K562 (cell line): ENCODE measurements at regions not wholly inside any gene's neighbourhood (a gene's known extent, or its start where the extent isn't known, plus 50 kb on each side); places are given as distances from the start of the nearest gene placed in this dataset.
A peak's percentile ranks its signal among the peaks of the same experiment; 100 is the strongest.

ENCODE experiments used
- ATAC-seq: fragments of 200-7000 bp; cut with Tn5 transposase; 3 replicates; pipeline ENCODE4 v1.9.1; 2020; ENCODE audit warnings: moderate library complexity
- BruUV-seq: library from RNA; stranded (reverse); fragments of 400-500 nt; replicated peaks from 2 replicates; lab custom pipeline; 2021; lab: Mats Ljungman, UMichigan
- CTCF ChIA-PET: fragments of 300-600 bp; formaldehyde crosslinking; extraction: SDS; loops from one replicate; lab custom pipeline; 2021; ENCODE audit warnings: low intra/inter-chr PET ratio; lab: Yijun Ruan, JAX
- POLR2A ChIA-PET: fragments of 300-600, 350-650 bp; sonication (Branson Sonifier 250); formaldehyde crosslinking; extraction: SDS; loops from one replicate; lab custom pipeline; 2021; ENCODE audit warnings: antibody characterized with exemption, inconsistent platforms; lab: Yijun Ruan, JAX
- DNase-seq, 4 experiments: peaks; one replicate each; pipeline versions ENCODE4 v3.0.0 to v3.0.0-alpha.2; 2011 to 2018; ENCODE audit warnings: low spot score in 3 of 4, mixed read lengths in 3 of 4; ENCODE audit errors: extremely low read depth in 1 of 4
- FAIRE-seq: peaks from 2 replicates; lab custom pipeline; 2011; peaks lifted over from hg19 to GRCh38; lab: Jason Lieb, UNC
- H2AFZ ChIP-seq: 2 replicates; pipeline ENCODE4 v1.6.0; 2011; ENCODE audit warnings: low read depth, low read length, control low read depth, inconsistent platforms
- H3K27ac ChIP-seq: fragments of 200-600 bp; 3 replicates; pipeline ENCODE4 v1.8.0; 2011; ENCODE audit warnings: low read depth, mild to moderate bottlenecking, control low read depth, inconsistent platforms, low read length, moderate library complexity, mixed read lengths; ENCODE audit errors: extremely low read depth
- H3K27me3 ChIP-seq, 2 experiments: fragments of 300-600 bp in 1 of 2; 2 replicates in 1 of 2; 3 replicates in 1 of 2; pipeline versions ENCODE4 v1.6.0 to v1.8.0; 2011; ENCODE audit warnings: inconsistent platforms in 2 of 2, low read length in 2 of 2, mild to moderate bottlenecking in 1 of 2, mixed read lengths in 1 of 2, moderate library complexity in 1 of 2; ENCODE audit not compliant: control insufficient read depth in 2 of 2, insufficient read depth in 2 of 2
- H3K36me3 ChIP-seq: fragments of 300-600 bp; 3 replicates; pipeline ENCODE4 v1.8.0; 2011; ENCODE audit warnings: mild to moderate bottlenecking, low read length, inconsistent platforms; ENCODE audit not compliant: control insufficient read depth, insufficient read depth
- H3K4me1 ChIP-seq, 2 experiments: fragments of 200-600 bp in 1 of 2; replicated peaks in 1 of 2; 2 replicates in 1 of 2; 3 replicates in 1 of 2; pipeline versions ENCODE4 v1.5.1 to v1.8.0; 2011; ENCODE audit warnings: inconsistent platforms in 2 of 2, low read length in 2 of 2, mild to moderate bottlenecking in 1 of 2, mixed read lengths in 1 of 2, moderate library complexity in 1 of 2; ENCODE audit not compliant: control insufficient read depth in 2 of 2, insufficient read depth in 2 of 2
- H3K4me2 ChIP-seq: 2 replicates; pipeline ENCODE4 v1.6.1; 2011; ENCODE audit warnings: low read length, control low read depth, inconsistent platforms, mixed read lengths; ENCODE audit not compliant: insufficient read depth
- H3K4me3 ChIP-seq: fragments of 200-600 bp; sonication (generic), shearing (Covaris generic); 2 replicates; pipeline ENCODE4 v1.5.1; 2016; ENCODE audit warnings: control low read depth, inconsistent platforms
- H3K79me2 ChIP-seq: fragments of 200-600 bp; 3 replicates; pipeline ENCODE4 v1.8.0; 2011; ENCODE audit warnings: low read length, inconsistent platforms; ENCODE audit not compliant: control insufficient read depth, insufficient read depth
- H3K9ac ChIP-seq, 2 experiments: 2 replicates each; pipeline versions ENCODE4 v1.6.0 to v1.6.1; 2011; ENCODE audit warnings: low read depth in 2 of 2, low read length in 2 of 2, control low read depth in 1 of 2, inconsistent platforms in 1 of 2, mild to moderate bottlenecking in 1 of 2, mixed read lengths in 1 of 2; ENCODE audit not compliant: insufficient read depth in 1 of 2
- H3K9me1 ChIP-seq: one replicate; pipeline ENCODE4 v1.6.0; 2011; ENCODE audit warnings: inconsistent platforms, mild to moderate bottlenecking, low read length, moderate library complexity; ENCODE audit not compliant: control insufficient read depth, insufficient read depth
- H3K9me3 ChIP-seq: replicated peaks from 2 replicates; pipeline ENCODE4 v1.5.1; 2011; ENCODE audit warnings: low read depth, low read length, inconsistent platforms; ENCODE audit not compliant: control insufficient read depth, insufficient read depth
- H4K20me1 ChIP-seq: replicated peaks from 2 replicates; pipeline ENCODE4 v1.6.1; 2011; ENCODE audit warnings: low read length, inconsistent platforms, mixed read lengths; ENCODE audit not compliant: control insufficient read depth, insufficient read depth
- FOS ChIP-seq: IDR thresholded peaks from 3 replicates; pipeline ENCODE4 v1.6.1; 2011; ENCODE audit not compliant: insufficient read length; ENCODE audit errors: extremely low read depth
- RAD21 ChIP-seq, 2 experiments: fragments of 250-450 bp in 1 of 2; fragments of 450-650 bp in 1 of 2; sonication (Bioruptor Pico) in 1 of 2; formaldehyde crosslinking in 1 of 2; IDR thresholded peaks in 1 of 2; conservative IDR thresholded peaks in 1 of 2; 2 replicates each; pipeline versions ENCODE4 v1.4.0 to v1.8.0; 2020 to 2022; ENCODE audit warnings: mild to moderate bottlenecking in 2 of 2, moderate library complexity in 1 of 2
- SETDB1 ChIP-seq: IDR thresholded peaks from one replicate; pipeline ENCODE4 v1.6.1; 2012; ENCODE audit warnings: low read length, control low read depth, inconsistent platforms
- SOX6 ChIP-seq: fragments of 450-650 bp; IDR thresholded peaks from 2 replicates; pipeline ENCODE4 v1.6.1; 2014; ENCODE audit warnings: mild to moderate bottlenecking
- ZNF239 ChIP-seq: fragments of 250-450 bp; sonication (Bioruptor Pico); IDR thresholded peaks from 2 replicates; pipeline ENCODE4 v1.4.0; 2020; ENCODE audit warnings: mild to moderate bottlenecking
- ZNF561 ChIP-seq: fragments of 450-650 bp; formaldehyde crosslinking; conservative IDR thresholded peaks from 2 replicates; pipeline ENCODE4 v1.4.0; 2020; ENCODE audit warnings: mild to moderate bottlenecking, moderate library complexity
- ZNF766 ChIP-seq: fragments of 200-800 bp; sonication (Bioruptor generic); conservative IDR thresholded peaks from 2 replicates; pipeline ENCODE4 v1.6.1; 2016; ENCODE audit warnings: missing genetic modification characterization, missing compliant biosample characterization
- WGBS: fragments of 100-300 bp; shearing (Covaris generic); methylation state at CpG from one replicate; pipeline ENCODE4 v1.1.6; 2016; ENCODE audit warnings: low coverage, mixed read lengths; ENCODE audit not compliant: insufficient coverage; ENCODE audit errors: missing lambda C conversion rate; 5-methylcytosine and 5-hydroxymethylcytosine counted together
- in situ Hi-C: fragments of 300-500 bp; cut with MboI; formaldehyde crosslinking; loops from 4 replicates; pipeline ENCODE4 v1.15.0; 2018; ENCODE audit warnings: inconsistent platforms, mixed read lengths
- intact Hi-C: fragments of 100-400 bp; cut with micrococcal nuclease; formaldehyde crosslinking; loops from 2 replicates; pipeline ENCODE4 v1.14.2; 2022
- TF ChIP-seq, protein P1 (sequence below): IDR thresholded peaks from 3 replicates; pipeline ENCODE4 v1.6.1; 2011; ENCODE audit warnings: borderline replicate concordance, mild to moderate bottlenecking; ENCODE audit not compliant: insufficient read length, insufficient read depth
- TF ChIP-seq, protein P2 (sequence below): fragments of 250-450 bp; sonication (Bioruptor Pico); IDR thresholded peaks from 2 replicates; pipeline ENCODE4 v1.4.0; 2020

DNA sequence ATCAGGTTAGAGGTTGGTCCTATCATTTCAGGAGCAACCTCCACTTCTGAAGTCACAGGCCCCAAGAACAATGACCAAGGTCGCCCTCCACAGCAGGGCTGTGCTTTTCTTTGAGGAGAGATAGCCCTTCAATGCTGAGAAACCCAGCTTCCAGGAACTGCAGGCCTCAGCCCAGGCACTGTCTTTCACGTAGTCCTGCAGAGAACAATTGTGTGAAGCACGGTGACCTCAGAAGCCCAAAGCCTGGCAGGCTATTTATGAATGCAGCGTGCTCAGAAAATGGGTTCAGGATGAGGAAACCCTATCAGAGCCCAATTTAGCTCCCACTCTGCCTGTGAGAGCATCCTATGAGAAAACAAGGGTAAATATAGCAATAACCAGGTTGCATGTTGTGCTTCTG lies 388.3 kb downstream of the PLK2 start:
- H3K27ac ChIP-seq, result peak overlapping the region; percentile 49; the same call in 2 of the 3 replicates
- peak; percentile 78 for FAIRE-seq
- peak in 2 of 4 experiments; percentile 43 to 68 for DNase-seq
- no peak overlapping the region for H3K4me3 ChIP-seq
- peak overlapping the region; percentile 80 for H2AFZ ChIP-seq
- no peaks in the 10 kb centered on the region for H3K4me1 ChIP-seq
- no peaks in the 10 kb centered on the region for H3K9me3 ChIP-seq
- CTCF ChIA-PET, result no interaction called here
- POLR2A ChIA-PET, result no interaction called here
- no peaks in the 10 kb centered on the region for H3K36me3 ChIP-seq
- no peak overlapping the region for H3K9ac ChIP-seq
- peak overlapping the region; percentile 26; the same call in 1 of the 2 replicates for H3K4me2 ChIP-seq
- ATAC-seq, result peak; percentile 88
- in situ Hi-C loops (no loop called here), intact Hi-C loops (loop anchor here (10.0 kb wide), 1 partner anchor 117 kb away; no protein-coding TSS in a partner anchor)
- H3K27me3 ChIP-seq, result no peaks in the 10 kb centered on the region
- H3K79me2 ChIP-seq, result no peaks in the 10 kb centered on the region
- no peaks in the 10 kb centered on the region for H4K20me1 ChIP-seq
- no TSS peak for BruUV-seq
- no peaks in the 10 kb centered on the region for H3K9me1 ChIP-seq
- WGBS, result 0% methylated on average over 4 of the region's 4 CpGs
- TF ChIP-seq, protein P1, sequence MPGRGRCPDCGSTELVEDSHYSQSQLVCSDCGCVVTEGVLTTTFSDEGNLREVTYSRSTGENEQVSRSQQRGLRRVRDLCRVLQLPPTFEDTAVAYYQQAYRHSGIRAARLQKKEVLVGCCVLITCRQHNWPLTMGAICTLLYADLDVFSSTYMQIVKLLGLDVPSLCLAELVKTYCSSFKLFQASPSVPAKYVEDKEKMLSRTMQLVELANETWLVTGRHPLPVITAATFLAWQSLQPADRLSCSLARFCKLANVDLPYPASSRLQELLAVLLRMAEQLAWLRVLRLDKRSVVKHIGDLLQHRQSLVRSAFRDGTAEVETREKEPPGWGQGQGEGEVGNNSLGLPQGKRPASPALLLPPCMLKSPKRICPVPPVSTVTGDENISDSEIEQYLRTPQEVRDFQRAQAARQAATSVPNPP, result no peak
- no peak for TF ChIP-seq FOS
- TF ChIP-seq SOX6, result peak; percentile 67
- TF ChIP-seq, protein P2, sequence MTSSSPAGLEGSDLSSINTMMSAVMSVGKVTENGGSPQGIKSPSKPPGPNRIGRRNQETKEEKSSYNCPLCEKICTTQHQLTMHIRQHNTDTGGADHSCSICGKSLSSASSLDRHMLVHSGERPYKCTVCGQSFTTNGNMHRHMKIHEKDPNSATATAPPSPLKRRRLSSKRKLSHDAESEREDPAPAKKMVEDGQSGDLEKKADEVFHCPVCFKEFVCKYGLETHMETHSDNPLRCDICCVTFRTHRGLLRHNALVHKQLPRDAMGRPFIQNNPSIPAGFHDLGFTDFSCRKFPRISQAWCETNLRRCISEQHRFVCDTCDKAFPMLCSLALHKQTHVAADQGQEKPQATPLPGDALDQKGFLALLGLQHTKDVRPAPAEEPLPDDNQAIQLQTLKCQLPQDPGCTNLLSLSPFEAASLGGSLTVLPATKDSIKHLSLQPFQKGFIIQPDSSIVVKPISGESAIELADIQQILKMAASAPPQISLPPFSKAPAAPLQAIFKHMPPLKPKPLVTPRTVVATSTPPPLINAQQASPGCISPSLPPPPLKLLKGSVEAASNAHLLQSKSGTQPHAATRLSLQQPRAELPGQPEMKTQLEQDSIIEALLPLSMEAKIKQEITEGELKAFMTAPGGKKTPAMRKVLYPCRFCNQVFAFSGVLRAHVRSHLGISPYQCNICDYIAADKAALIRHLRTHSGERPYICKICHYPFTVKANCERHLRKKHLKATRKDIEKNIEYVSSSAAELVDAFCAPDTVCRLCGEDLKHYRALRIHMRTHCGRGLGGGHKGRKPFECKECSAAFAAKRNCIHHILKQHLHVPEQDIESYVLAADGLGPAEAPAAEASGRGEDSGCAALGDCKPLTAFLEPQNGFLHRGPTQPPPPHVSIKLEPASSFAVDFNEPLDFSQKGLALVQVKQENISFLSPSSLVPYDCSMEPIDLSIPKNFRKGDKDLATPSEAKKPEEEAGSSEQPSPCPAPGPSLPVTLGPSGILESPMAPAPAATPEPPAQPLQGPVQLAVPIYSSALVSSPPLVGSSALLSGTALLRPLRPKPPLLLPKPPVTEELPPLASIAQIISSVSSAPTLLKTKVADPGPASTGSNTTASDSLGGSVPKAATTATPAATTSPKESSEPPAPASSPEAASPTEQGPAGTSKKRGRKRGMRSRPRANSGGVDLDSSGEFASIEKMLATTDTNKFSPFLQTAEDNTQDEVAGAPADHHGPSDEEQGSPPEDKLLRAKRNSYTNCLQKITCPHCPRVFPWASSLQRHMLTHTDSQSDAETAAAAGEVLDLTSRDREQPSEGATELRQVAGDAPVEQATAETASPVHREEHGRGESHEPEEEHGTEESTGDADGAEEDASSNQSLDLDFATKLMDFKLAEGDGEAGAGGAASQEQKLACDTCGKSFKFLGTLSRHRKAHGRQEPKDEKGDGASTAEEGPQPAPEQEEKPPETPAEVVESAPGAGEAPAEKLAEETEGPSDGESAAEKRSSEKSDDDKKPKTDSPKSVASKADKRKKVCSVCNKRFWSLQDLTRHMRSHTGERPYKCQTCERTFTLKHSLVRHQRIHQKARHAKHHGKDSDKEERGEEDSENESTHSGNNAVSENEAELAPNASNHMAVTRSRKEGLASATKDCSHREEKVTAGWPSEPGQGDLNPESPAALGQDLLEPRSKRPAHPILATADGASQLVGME (CRISPR knock-in tag), result no peak
- TF ChIP-seq RAD21 (CRISPR knock-in tag; conservative IDR thresholded peaks at IDR 0.05 in 1 of 2, IDR thresholded peaks at IDR 0.05 in 1 of 2), result peak in 1 of 2 experiments; percentile 33; a peak in 2 of 4 replicates
- no peak for TF ChIP-seq SETDB1
- TF ChIP-seq ZNF766 (CRISPR knock-in tag), result no peak
- TF ChIP-seq ZNF239, result no peak
- TF ChIP-seq ZNF561 (CRISPR knock-in tag), result no peak
